GM18520 (cell line): ENCODE measurements at regions not wholly inside any gene's neighbourhood (a gene's known extent, or its start where the extent isn't known, plus 50 kb on each side); places are given as distances from the start of the nearest gene placed in this dataset.
A peak's percentile ranks its signal among the peaks of the same experiment; 100 is the strongest.
"Not testable (repeated sequence)": the region's sequence is repeated elsewhere in the genome, so short reads cannot be mapped to it uniquely, and the experiment has no call there.

Experiments
- ATAC-seq: cut with Tn5 transposase; IDR thresholded peaks from one replicate; pipeline ENCODE4 v1.9.1; 2021; ENCODE audit not compliant: unreplicated experiment

DNA sequence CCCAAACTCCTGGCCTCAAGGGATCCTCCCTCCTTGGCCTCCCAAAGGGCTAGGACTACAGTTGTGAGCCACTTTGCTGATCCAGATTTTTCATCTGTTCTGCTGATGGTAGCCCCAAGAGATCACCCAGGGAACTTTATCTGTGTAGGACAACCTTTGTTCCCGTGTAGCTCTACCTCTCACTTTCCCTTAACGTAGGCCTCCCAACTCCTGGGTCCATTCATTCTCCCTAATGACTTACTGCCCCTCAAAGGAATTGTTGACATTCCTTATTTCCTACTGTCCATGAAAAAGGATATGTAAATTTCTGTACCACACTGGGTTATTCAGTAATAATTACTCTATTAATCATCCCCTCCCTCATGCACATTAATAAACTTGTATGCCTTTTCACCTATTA is 51.0 kb upstream of the PHF24 start:
- ATAC-seq, result no peak

DNA sequence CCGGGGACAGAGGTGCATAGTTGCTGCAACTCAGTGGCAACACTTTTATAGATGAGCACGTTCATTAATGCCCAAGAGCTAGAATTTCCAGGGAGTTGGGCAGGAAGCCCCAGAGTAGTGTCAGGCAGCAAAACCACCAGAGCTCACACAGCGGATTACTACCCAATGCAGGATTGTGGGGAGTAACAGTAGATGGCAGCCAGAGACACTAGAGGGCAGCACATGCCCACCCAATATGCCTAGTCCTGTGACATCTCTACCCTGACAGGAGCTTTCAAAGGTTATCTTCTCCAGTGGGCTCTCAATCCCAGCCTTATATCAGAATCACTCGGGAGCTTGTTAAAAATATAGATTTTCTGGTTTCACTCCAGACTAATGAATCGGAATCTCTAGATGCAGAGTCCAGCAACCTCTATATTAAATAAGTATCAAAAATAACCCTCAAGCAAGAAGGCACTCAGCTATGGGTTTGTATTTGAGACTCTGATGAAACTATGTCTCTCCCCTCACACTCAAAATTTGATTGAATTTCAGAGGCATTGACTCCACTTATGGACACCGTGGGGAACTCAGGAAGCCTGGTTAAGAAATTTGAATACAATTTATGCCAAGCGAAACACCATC is 58.4 kb upstream of the PHF24 start:
- peak; percentile 40 for ATAC-seq

- no peak for ATAC-seq
These were observed 59.2 kb upstream of the PHF24 start for GRCh38 chr9:34898846-34899245.

DNA sequence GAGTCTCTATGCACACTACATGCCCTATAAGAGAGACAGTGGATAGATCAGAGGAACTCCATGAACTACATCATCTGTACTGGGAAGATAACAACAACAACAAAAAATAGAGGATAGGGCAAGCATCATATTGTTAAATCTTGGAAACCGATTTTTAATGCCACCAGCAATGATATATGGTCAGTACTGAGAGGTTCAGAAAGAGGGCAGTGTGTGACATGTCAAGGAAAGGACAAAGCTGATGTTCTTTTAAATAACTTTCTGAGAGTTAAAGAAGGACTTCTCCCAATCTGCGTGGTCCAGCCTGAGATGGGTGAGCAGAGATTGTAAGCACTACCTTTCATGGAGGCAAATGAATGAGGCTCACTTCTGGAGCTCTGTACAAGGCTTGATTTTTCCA is 62.0 kb upstream of the PHF24 start:
- no peak for ATAC-seq

DNA sequence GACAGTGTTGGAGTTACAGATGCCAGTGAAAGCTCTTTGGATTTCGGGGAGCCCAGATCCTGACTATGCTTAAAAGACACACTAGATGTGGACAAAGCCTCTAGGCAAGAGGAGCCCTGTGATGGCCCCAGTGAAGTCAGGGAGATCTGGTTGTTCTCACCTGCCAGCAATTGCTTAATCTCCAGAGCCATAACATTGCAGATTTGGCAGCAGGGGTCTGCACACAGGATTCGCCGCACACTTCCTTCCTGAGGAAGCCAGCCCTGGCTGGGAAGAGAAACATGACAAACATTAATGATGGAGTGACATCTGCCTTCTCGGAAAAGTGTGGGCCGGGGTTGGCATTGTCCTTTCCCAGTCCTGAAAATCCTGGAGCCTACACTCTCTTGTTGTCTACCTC is 65.2 kb upstream of the PHF24 start:
- no peak for ATAC-seq

DNA sequence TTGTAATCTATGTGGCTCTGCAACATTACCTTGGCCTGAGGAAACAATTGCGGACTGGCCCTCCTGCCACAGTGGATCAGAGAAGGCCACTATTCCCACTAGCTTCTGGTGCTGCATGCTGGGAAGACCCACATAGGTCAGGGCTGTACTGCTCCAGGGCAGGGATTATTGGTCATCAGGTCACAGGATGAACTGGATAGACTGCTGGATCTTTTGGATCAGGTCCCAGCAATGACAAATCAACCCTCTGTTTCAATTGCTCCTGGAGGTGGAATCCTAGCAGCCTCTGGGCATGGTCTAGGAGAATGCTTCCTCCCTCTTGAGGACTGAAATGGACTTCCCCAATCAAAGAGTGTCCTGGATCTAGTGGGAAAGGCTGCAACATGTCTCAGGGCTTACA is 66.7 kb upstream of the PHF24 start:
- no peak for ATAC-seq

DNA sequence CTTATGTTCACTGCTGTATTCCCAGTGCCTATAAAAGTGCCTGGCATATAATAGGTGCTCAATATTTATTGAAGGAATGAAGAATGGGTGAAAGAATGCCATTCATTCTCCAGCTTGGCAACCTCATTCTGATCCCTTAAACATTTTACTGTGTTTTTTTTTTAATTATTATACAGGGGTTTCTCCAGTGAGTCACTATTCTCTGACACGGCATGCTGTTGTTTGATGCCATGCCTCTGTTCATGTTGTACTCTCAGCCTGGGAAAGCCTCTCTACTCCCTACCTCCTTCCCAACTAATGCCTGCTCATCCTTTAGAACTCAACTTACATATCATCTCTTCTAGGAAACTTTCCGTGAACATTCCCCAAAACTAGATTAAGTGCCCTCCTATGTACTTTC is 70.2 kb upstream of the PHF24 start:
- no peak for ATAC-seq

- ATAC-seq, result peak; percentile 72
These were observed 73.3 kb upstream of the PHF24 start for GRCh38 chr9:34884747-34885189.

GRCh38 chr9:34876096-34876495 is 82.0 kb upstream of the PHF24 start:
- no peak for ATAC-seq

- no peak for ATAC-seq
These were observed 88.7 kb upstream of the PHF24 start for GRCh38 chr9:34869390-34869789.

DNA sequence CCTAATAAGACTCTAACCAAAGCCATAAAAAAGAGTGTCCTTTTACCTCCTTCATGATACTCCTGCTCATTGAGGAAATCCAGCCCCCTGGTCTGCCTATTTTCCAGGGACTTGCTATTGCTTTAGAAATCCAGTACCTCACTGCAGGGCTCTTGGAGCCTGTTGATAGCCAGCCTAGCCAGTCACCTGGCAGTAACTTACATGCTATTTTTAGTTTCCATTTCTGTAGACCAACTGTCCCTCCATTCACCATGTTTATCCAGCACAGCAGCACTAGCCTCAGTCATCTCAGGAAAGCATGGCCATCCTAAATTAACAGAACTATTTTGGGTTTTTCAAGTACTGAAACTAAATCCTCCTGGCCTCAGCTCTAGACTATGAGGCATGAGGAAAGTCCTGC is 91.5 kb upstream of the PHF24 start:
- ATAC-seq, result no peak

DNA sequence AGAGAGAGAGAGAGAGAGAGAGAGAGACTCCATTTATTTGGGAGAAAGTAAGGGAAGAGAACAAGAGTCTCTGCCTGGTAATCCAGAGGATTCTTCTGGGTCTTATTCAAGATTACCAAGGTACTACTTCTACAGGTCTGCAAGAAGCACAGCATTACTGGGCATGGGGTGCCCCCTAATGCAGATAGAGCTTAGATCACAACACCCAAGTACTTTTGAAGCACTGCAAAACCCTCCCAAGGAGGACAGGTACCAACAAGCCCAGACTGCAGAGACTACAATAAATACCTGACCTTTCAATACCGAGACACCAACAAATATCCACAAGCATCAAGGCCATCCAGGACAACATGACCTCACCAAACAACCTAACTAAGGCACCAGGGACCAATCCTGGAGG is 94.7 kb upstream of the PHF24 start:
- no peak for ATAC-seq

- no peak for ATAC-seq
These were observed 95.2 kb upstream of the PHF24 start for GRCh38 chr9:34862836-34863235.

DNA sequence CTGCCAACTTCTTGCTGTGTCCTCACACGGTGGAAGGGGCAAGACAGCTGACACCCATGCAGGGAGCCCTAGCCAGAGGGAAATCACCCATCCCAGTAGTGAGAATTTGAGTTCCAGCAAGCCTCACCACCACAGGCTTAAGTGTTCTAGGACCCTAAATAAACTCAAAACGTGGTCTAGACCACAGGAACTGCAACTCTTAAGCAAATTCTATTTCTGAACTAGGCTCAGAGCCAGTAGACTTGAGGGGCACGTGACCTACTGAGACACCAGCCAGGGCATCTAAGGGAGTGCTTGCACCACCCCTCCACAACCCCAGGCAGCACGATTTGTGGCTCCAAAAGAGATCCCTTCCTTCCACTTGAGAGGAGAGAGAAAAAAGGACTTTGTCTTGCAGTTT is 96.0 kb upstream of the PHF24 start:
- no peak for ATAC-seq

GRCh38 chr9:34855016-34855415 is 103.1 kb upstream of the PHF24 start:
- ATAC-seq, result not testable (repeated sequence)

DNA sequence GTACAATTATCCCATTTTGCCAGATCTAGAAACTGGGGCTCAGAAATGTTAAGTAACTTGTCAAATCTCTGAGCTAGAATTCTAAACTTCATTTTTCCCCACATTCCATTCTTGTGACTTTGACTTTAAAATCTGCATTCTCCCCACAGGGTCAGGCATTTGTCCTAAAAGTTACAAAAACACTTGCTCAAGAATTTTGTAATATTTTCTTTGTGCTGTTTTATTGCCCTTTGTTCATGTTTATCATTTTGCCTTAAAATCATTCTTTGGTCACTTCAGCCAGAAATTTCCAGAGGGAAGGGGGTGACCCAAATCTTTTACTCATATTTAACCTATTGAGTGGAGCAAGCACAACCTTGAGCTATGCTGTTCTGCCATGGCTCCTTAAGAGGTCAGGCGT is 120.1 kb upstream of the CCL21 start:
- ATAC-seq, result no peak

- ATAC-seq, result no peak
These were observed 117.1 kb upstream of the CCL21 start for GRCh38 chr9:34826999-34827538.

DNA sequence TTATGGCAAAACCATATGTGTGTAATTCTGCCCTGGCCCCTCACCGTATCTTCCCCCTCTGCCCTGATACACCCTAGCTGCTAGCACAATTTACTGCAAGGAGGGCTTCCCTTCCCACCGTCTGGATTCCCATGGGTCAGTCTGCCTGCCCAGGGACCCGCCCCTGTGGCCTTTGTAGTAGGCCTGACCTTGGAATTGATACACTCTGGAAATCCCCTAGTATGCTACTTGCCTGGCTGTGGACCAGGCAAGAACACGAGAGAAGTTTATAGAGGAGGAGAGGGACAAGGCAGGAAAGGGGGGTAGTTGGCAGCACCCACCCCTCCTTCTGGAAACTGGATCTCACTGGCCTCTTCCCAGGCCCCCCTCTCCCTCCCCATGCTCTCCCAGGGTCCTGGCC is 115.8 kb upstream of the CCL21 start:
- ATAC-seq, result no peak

DNA sequence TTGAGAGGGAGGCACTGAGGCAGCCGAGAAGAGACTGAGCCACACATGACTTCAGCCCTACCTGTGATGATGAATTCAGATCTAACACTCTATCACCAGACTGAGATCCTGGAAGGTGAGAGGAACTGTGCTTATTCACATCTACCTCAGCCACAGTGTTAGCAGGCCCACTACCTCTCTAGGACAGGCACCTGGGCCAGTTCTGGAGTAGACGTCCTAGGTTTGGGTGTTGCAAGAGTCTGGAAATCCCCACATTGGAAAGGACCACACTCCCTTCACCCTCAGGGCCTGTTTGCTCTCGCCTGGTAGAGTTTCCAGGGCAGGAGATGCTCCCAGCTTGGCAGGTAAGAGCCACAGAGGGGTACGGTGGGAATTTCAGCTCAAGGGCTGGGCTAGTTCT is 113.8 kb upstream of the CCL21 start:
- ATAC-seq, result no peak

DNA sequence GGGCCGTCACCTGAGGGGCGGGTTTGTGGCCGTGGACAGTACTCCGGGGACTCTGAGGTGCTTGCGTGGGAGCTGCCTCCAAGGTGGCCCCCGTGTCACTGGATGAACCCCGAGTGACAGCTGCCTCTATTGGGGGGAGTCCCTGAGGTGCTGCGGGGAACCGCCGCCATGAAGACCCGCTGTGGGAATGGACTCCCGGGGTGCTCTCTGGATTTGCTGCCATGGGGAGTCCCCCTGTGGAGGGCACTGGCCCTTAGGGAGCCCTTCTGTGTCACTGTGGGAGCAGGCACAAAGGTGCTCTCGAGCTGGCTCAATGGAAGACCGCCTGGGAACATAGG is 100.2 kb upstream of the CCL21 start:
- ATAC-seq, result no peak

DNA sequence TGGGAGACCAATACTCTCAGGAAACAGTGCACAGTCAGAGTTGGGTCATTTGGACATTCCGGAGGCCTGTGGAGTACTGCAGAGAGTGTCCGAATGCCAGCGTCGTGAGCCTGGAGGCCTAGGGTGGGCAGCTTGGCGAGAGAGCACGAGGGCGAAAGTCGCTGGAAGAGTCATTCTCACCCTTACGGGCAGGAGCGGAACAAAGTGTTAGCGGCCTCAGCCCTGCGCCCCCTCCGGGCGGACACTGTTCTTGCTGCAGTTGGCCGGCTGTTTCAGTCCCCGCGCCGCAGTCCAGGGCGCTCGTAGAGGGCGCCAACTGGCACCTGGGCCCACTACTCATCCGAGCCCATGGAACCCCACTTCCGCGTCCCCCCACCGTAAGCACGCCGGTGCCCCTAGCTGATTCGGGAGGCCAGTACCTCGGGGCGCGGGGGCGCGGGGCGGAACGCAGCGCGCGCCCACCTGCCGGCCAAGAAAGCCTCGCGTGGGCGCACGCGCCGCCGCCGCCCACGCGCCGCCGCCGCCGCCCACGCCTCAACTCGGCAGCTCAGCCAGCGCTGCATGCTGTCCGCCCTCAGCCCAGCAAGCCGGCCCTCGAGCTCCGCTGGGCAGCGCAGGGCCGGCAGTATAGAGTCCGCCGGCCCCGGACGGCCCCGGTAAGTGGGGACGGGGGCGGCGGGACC is 99.7 kb upstream of the CCL21 start:
- ATAC-seq, result no peak

DNA sequence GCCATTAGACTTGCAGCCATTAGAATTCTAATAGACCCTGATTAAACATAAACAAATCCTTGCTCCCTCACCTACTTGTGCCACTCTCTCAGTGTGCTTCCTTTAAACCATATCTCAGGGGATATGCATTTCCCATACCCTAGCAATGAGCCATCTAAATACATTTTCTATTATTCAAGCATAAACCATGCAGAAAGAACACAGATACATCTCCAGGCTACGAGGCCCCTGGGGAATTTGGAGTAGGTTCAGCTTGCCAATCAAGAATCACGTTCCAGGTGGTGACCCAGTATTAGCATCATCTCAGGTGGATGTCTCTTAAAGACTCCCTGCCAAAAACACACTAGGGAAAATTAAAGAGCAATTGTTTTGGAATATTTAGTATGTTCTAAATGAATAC is 93.0 kb upstream of the CCL21 start:
- no peak for ATAC-seq

- no peak for ATAC-seq
These were observed 87.4 kb upstream of the CCL21 start for GRCh38 chr9:34797367-34797766.
